IPS-NIHi7 (cell line): ENCODE measurements at regions not wholly inside any gene's neighbourhood (a gene's known extent, or its start where the extent isn't known, plus 50 kb on each side); places are given as distances from the start of the nearest gene placed in this dataset.
"Not testable (repeated sequence)": the region's sequence is repeated elsewhere in the genome, so short reads cannot be mapped to it uniquely, and the experiment has no call there.

ENCODE experiments used
- DNase-seq: peaks from one replicate; pipeline ENCODE4 v3.0.0; 2012; ENCODE audit warnings: mixed read lengths; ENCODE audit errors: extremely low spot score

- DNase-seq, result no peak
Measured at GRCh38 chr2:236990552-236990951, 95.1 kb upstream of the COPS8 start.

DNA sequence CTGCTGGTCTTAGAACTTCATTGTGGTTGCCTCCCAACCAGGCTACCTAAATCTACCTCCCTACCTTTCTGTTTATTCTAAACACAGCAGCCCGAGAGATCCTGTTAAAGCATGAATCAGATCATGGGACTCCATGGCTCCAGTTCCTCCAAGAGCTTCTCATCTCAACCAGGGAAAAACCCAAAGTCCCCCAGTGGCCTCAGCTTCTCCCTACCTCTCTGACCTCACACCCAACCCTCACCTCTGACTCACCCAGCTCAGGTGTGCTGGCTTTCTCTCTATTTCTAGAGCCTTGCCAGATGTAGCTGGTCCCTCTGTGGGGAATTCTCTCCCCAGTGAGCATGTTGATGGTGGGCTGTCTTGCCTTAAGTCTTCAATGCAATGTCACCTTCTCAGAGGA is 93.8 kb upstream of the COPS8 start:
- no peak for DNase-seq

DNA sequence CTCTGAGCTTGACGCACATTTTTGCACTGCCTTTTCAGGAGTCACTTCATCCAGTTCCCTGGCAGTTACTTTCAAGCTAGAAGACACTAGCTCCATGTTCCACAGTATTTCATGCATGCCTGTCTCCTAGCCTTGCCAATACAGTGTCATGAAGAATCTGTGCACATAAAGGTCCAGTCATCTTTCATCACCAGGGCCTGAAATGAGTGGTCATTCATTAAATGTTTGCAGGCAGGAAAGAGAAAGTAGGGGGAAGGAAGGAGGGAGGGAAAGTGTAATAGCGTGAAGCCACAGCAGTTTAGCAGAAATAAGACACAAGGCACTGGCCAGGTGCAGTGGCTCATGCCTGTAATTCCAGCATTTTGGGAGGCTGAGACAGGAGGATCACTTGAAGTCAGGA is 92.4 kb upstream of the COPS8 start:
- no peak for DNase-seq

- DNase-seq, result no peak
Measured at GRCh38 chr2:236994361-236994760, 91.3 kb upstream of the COPS8 start.

DNA sequence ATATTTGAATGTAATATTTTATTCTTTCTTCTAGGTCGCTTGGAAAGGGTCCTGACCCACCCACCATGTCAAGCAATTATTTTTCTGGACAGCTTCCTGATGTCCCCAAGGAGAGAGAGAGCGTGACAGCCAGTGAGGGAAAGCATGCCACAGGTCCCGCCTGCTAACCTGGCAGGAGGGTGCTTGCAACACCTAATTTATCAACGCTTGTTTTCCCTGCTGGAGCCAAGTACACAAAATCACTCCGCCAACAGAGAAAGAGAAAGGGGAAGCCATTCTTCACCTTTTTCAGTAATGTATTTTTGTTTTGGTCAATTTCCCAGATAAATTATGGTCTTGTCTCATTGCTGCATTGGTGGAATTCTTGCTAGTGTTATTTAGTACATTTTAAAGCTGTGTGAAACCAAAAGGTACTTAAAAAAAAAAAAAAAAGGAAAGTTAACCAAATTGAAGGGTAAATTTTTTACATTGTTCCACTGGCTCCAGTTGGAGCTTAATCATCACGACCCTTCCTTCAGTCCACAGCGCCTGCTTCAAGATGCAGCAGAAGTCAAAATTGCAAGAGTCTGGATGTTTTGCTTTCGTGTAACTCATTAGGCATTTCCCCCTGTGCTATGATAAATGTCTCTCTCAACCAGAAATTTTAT is 88.5 kb upstream of the COPS8 start:
- DNase-seq, result no peak

- no peak for DNase-seq
Measured at GRCh38 chr2:236998236-236998635, 87.5 kb upstream of the COPS8 start.

GRCh38 chr2:236998758-236999157 is 86.9 kb upstream of the COPS8 start:
- DNase-seq, result peak; percentile 39

DNA sequence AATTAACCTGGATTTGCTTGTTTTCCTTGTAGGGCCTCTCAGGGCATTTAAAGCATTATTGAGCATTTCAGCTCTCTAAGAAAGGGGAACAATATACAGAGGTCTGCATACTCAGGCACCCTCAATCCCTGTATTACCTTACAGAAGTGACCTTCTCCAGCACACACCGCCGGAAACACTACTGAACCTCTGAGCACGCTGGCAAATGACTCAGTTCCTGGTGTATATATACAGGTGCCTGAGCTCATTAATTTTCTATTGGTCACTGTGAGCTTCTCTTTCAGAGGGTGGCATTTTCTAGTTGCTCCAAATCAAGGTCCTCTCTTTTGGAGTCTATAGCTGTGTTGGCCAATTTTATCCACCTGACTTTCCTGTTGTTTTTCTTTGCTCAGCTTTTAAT is 85.2 kb upstream of the COPS8 start:
- no peak for DNase-seq

DNA sequence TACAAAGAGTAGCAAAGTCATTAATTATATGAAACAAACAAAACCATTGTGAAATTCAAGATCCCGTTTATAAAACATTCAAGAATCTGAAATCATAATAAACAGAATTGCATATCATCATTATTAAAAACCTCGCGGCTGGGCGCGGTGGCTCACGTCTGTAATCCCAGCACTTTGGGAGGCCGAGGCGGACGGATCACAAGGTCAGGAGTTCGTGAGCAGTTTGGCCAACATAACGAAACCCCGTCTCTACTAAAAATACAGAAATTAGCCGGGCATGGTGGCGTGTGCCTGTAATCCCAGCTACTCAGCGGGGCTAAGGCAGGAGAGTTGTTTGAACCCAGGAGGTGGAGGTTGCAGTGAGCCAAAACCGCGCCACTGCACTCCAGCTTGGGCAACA is 80.3 kb upstream of the COPS8 start:
- DNase-seq, result not testable (repeated sequence)

- DNase-seq, result no peak
Measured at GRCh38 chr2:237011206-237011795, 74.4 kb upstream of the COPS8 start.

- DNase-seq, result no peak
Measured at GRCh38 chr2:237012004-237012403, 73.7 kb upstream of the COPS8 start.

DNA sequence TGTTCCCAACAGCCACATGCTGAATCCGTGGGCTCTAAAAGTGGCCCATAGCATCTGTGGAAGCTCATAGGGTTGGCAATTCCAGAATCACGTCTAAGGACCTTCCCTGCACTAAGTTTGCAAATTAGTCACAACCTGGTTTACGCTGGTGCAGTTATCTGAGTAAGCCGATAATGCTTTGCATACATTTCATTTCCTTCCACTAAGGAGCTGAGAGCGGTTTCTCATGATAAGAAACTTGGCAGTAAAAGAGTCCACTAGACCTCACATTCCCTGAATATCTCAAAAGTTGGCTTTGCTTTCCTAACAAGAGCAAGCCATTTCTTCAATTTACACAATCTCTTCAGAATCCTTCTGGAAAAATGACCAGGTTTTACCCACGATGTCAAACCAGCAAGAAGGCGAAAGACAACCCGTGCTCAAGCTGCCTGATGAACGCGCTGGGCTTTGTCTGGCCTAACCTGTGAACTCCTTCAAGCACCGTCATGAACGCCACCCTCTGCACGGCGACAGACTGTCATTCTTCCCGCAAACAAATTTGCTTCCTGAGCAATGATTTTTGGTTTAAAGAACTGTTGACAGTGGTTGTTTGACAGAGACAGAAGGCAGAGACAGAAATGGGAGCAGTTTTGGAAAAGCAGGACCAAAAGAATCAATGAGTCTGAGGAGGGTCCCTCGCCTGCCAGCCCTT is 73.0 kb upstream of the COPS8 start:
- no peak for DNase-seq

DNA sequence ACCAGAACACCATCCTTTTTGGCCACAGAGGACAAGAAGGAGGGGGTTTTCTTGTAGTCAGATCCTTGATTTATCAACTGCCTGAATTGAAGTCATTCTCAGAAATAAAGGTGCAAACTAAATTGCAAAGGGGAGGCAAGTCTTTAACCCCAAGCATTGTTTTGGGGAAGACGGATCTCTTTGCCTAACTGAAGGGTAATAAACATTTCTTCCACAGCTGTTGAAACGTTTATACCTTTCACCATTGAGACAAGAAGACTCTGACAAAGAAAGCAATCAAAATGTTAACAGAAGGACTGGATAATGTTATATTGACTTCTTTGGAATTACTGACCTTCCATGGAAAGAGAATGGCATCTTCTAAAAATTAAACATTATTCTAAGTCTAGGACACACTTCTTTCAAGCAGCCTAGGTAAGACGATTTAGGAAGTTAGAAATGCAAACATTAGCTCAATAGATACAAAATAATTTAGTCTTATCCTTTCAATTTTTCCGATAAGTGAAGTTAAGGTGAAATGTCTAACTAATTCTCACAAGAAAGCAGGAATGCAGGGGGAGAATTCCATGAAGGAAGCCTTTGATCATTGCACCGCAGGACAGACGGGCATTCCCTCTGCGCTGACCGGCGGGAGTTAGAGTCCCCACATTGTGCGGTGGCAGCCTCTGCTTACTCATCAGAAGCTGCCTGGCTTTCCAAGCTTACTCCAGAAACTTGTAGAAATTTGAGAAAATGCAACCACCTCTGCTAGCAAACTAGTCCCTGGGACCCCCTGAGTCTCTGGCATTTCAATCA is 69.4 kb upstream of the COPS8 start:
- no peak for DNase-seq

DNA sequence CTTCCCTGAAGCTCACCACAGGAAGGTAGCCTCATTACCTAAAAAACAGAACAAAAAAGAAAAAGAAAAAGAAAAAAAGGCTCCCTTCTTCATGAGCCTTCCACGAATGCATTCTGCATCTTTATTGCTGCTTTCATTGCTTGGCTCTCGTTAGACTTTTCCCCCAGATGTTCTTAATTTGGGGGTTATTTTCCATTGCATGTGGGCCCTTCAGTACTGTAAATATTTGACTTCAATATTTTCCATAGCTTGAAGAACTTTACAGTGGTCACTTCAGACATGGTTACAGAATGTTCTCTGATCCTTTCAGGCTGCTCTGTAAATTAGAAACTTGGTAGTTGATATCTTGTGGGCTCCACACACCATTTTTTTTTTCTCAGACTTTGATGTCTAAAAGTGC is 65.6 kb upstream of the COPS8 start:
- DNase-seq, result no peak

DNA sequence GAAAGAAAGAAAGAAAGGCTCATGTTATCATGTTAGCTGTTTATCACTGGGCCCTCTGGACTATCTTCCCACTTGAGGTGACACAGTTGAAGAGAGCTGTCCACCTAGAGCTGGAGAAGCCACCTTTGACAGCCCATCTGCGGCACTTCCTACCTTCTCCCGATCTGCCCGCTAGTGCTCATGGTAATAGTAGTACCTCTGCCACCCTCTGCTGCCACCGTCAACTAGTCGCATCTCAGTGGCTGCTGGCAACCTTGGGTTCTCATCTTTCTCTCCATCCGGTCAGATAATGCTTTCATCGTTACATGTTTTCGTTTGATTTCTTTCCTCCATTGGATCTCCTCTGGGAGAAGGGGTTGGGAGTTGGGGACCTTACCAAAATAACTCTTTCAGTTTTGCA is 63.2 kb upstream of the COPS8 start:
- no peak for DNase-seq

GRCh38 chr2:237024255-237024654 is 61.4 kb upstream of the COPS8 start:
- no peak for DNase-seq

DNA sequence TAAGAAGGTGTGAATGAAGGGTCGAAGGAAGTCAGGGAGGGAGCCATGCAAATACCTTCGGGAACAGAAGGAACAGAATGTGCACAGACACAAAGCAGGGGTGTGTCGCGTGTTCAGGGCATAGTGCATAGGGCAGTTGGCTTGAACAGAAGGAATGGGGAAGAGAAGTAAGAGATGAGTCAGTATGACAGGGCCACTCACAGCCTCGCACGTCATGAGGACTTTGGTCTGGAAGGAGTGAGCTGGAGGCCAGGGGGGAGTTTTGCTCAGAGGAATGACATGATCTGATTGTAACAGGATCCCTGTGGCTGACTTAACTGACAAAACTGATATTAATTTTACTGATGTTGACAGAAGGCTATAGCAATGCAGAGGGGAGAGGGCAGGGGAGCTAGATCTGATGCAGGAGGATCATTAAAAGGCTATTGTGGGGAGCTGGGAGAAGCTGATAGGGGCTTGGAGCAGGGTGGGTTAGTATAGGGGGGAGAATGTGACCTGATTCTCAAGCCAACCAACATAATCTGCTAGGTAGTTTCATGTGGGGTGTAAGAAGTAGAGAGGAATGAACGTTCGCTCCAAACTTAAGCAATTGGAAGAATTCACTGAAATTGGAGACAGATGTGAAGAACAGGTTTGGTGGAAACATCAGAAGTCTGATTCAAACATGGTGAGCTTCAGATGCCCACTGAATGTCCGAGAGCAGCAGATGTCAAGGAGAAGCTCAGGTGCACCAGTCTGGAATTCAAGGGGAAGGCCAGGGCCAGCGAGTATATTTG is 60.4 kb upstream of the COPS8 start:
- no peak for DNase-seq

DNA sequence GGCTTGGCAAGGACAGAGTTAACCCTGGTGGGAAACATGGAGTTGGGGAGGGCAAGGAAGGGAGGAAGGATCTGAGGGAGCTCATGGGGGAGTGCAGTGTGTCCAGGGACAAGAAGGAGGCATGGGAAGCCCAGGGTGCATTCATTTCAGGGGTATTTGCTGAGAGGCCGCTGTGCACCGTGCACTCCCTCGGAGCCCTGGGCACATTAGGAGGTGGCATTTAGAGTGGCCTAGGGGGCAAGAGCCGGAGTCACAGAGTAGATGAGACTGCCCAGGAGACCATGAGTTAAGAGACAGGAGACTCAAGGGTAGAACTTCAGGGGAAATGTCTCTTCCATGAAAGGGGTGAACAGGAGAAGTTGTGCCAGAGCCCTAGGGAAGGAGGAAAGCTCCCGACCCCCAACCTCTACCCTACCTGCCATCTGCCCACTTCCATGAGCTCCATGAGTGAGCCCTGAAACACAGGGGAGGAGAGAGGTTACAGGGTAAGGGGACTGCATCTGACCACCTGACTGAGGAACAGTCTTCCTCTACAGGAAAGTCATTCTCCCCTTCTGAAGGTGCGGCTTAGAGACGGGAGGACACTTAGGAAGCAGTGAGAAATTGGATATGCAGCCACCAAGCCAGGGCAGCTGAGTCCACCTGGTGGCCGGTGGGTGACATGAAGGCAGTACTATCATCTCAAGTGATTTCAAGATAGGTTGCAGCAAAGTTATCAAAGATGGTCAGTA is 58.5 kb upstream of the COPS8 start:
- DNase-seq, result peak; percentile 79

- no peak for DNase-seq
Measured at GRCh38 chr2:237027712-237028029, 58.0 kb upstream of the COPS8 start.

DNA sequence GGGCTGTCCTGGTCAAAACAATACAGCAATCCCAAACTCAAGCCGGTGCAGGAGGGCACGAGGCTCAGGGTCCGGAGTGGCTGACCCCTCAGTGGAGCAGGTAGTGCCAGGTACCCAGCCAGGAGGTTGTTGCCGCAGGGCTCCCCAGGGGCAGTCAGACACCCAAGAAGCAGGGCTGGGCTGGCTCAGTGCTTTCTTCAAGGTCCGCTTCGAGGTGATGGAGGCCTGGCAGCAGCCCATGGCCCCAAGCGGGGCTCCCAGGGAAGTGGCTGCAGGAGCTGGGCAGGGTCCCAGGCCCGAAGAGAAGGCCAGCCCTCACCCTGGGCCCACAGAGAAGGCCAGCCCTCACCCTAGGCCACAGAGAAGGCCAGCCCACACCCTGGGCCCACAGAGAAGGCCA is 55.3 kb upstream of the COPS8 start:
- no peak for DNase-seq

- DNase-seq, result no peak
Measured at GRCh38 chr2:237033536-237034060, 52.1 kb upstream of the COPS8 start.
